Retinal pigment epithelial cell (primary cell): ENCODE measurements at regions not wholly inside any gene's neighbourhood (a gene's known extent, or its start where the extent isn't known, plus 50 kb on each side); places are given as distances from the start of the nearest gene placed in this dataset.

Source experiments
- DNase-seq: peaks from one replicate; pipeline ENCODE4 v3.0.0-alpha.2; 2010; ENCODE audit warnings: low read depth
- H3K4me3 ChIP-seq: 2 replicates; pipeline ENCODE4 v1.5.1; 2011; ENCODE audit warnings: mild to moderate bottlenecking, low read length, control low read depth, moderate library complexity
- CTCF ChIP-seq: conservative IDR thresholded peaks from 2 replicates; pipeline ENCODE4 v1.5.1; 2011; ENCODE audit warnings: low read depth, low read length, control low read depth, inconsistent platforms

- DNase-seq = no peak
- no peak for TF ChIP-seq CTCF
- no peak overlapping the region for H3K4me3 ChIP-seq
These were observed 386.8 kb downstream of the INSC start for GRCh38 chr11:15501566-15501965.

- TF ChIP-seq CTCF = no peak
- no peak overlapping the region for H3K4me3 ChIP-seq
- DNase-seq = no peak
These were observed 390.4 kb downstream of the INSC start for GRCh38 chr11:15505155-15505554.

- H3K4me3 ChIP-seq = no peak overlapping the region
- DNase-seq = no peak
- TF ChIP-seq CTCF = no peak
These were observed 392.9 kb downstream of the INSC start for GRCh38 chr11:15507592-15507991.

GRCh38 chr11:15509082-15509481 lies 394.4 kb downstream of the INSC start:
- TF ChIP-seq CTCF = no peak
- no peak overlapping the region for H3K4me3 ChIP-seq
- DNase-seq = no peak

- TF ChIP-seq CTCF = no peak
- H3K4me3 ChIP-seq = no peak overlapping the region
- DNase-seq = no peak
These were observed 404.5 kb downstream of the INSC start for GRCh38 chr11:15519124-15519791.

- no peak for DNase-seq
- TF ChIP-seq CTCF = no peak
- H3K4me3 ChIP-seq = no peak overlapping the region
These were observed 405.2 kb downstream of the INSC start for GRCh38 chr11:15519911-15520310.

GRCh38 chr11:15523543-15523942 lies 408.8 kb downstream of the INSC start:
- no peak for TF ChIP-seq CTCF
- no peak overlapping the region for H3K4me3 ChIP-seq
- no peak for DNase-seq
